GM19025 (cell line): ENCODE measurements at regions not wholly inside any gene's neighbourhood (a gene's known extent, or its start where the extent isn't known, plus 50 kb on each side); places are given as distances from the start of the nearest gene placed in this dataset.

ENCODE experiments used
- ATAC-seq: cut with Tn5 transposase; IDR thresholded peaks from one replicate; pipeline ENCODE4 v1.9.1; 2021; ENCODE audit warnings: mild to moderate bottlenecking, low read depth, moderate library complexity; ENCODE audit not compliant: unreplicated experiment

- ATAC-seq: no peak
These were observed 83.9 kb upstream of the MSX1 start for GRCh38 chr4:4775493-4776004.

GRCh38 chr4:4772534-4772933 lies 86.9 kb upstream of the MSX1 start:
- ATAC-seq: no peak

- ATAC-seq: no peak
These were observed 88.3 kb upstream of the MSX1 start for GRCh38 chr4:4771160-4771559.

GRCh38 chr4:4770610-4771009 lies 88.9 kb upstream of the MSX1 start:
- ATAC-seq: no peak

DNA sequence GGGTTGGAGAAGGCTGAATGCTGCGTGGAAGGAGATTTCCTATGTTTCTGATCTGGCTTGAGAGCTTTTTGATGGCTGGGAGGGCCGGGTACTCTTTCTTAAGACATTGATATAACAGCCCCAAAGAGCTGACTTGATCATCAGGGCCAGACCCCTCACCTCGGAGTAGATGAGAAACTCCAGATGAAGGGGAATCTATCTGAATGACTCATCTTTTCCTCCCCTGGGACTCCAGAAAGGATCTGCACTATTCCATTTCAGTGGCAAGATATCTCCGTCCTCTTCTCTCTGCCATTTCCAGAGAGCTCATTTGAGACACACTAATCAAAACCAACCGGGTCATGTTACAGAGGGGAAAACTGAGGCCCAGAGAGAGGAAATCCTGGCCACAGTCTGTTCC lies 92.9 kb upstream of the MSX1 start:
- ATAC-seq: no peak

DNA sequence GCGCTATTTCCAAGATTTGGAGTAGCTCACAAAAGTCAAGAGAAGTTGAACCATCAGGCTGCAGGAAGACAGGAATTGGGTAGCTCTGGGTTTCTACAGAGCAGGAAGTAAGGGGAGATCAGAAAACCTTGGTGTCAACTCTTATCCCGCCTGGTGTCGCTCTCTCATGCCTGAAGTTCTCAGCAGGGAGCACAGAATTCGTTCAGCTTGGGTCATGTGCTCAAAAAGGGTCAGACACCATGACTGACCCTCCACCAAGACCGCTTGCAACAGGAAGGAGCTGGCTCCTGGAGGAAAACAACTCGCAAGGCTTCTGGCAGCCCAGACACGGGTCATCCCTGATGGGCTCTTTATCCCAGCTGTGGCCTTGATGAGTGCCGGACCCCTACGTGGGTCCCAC lies 93.7 kb upstream of the MSX1 start:
- no peak for ATAC-seq

DNA sequence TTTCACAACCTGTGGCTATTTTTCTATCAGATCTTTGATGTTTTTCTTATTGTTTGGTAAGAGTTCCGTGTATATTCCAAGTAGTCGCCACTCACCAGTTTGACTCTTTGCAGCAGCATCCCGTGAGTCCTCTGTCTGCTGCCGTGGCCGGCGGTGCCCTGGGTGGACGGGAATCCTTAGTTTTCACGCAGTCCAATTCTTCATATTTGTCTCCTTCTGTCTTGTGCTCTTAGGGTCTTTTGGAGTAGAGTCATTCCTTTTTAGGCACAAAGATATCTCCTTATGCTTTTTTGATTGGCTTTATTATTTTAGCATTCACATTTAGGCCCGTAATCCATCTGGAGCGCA lies 94.9 kb upstream of the MSX1 start:
- ATAC-seq: no peak

GRCh38 chr4:4763822-4764557 lies 95.5 kb upstream of the MSX1 start:
- no peak for ATAC-seq

- ATAC-seq: peak; percentile 78
These were observed 96.3 kb upstream of the MSX1 start for GRCh38 chr4:4762909-4763821.

DNA sequence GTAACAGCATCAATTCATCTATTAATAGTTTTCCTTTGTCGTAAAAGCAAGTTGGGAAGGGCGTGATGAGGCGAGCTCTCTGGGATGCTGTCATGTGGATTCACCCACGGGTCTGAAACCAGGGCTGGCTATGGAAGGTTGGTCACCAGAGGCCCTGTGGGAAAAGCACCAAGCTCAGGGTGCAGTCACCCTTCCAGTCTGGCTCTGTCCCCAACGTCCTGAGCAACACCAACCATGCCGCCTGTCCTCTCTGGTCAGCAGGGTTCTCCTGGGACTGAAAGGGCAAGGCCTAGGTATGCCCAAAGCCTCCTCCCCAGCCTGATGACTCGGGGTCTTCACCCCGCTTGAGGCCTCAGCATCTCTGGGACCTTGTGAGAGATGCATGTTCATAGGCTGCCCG lies 97.2 kb upstream of the MSX1 start:
- no peak for ATAC-seq

GRCh38 chr4:4761128-4761982 lies 98.1 kb upstream of the MSX1 start:
- ATAC-seq: no peak

DNA sequence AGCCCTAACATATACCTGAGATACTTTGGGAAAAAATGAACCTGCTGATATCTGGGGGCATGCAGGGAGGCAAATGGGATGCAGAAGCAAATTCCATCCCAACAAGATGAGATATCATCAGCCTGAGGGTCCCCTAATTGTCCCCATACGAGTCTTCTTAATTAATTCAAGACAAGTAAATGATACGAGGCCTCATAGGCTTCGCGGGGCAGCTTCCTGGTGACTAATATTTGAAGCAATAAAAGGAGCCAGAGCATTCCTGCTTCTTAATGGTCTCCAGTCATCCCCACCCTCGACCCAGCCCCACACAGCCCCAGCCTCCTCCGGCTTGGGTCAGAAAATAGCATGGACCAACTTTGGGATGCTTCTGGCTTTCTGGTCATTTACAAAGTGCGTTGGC lies 99.6 kb upstream of the MSX1 start:
- no peak for ATAC-seq

DNA sequence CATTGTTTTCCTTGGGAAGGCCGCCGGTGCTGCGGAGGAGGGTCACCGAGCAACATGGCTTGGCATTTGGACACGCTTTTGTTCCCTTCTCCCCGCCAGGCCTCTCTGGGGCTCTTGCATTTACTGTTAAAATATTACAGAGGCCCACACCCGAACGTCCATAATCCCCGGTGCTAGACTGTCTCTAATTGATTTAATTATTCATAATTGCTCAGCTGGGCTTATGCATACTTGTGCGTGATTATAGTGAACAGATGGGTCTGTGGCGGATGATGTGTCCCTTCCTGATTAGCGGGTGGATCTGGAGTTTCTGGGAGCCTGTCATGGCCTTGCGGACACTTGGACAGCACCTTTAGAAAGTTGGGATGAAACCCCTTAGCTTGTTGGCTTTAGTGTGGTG lies 100.2 kb upstream of the MSX1 start:
- ATAC-seq: no peak

- ATAC-seq: peak; percentile 39
These were observed 100.8 kb upstream of the MSX1 start for GRCh38 chr4:4758681-4759080.

GRCh38 chr4:4755306-4755705 lies 104.2 kb upstream of the MSX1 start:
- ATAC-seq: no peak

DNA sequence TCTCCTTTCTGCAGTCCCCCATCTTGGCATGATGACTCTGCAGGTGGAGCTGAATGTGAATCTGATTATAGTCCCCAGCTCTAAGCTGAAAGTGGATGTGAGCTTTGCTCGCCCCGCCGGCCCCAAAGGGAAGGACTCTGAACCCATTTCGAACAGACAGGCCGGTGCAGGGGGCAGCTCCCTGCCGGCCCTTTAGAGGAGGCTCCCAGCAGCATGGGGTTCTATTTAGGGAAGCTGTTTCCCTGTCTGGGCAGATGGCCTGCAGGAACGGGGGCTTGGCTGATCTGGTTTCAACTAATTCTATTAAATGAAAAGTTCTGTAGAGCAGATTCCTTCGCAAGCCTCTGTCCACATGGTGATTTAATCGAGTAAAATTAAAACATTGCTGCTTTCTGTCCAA lies 104.8 kb upstream of the MSX1 start:
- ATAC-seq: no peak

- no peak for ATAC-seq
These were observed 105.8 kb upstream of the MSX1 start for GRCh38 chr4:4753643-4754042.

DNA sequence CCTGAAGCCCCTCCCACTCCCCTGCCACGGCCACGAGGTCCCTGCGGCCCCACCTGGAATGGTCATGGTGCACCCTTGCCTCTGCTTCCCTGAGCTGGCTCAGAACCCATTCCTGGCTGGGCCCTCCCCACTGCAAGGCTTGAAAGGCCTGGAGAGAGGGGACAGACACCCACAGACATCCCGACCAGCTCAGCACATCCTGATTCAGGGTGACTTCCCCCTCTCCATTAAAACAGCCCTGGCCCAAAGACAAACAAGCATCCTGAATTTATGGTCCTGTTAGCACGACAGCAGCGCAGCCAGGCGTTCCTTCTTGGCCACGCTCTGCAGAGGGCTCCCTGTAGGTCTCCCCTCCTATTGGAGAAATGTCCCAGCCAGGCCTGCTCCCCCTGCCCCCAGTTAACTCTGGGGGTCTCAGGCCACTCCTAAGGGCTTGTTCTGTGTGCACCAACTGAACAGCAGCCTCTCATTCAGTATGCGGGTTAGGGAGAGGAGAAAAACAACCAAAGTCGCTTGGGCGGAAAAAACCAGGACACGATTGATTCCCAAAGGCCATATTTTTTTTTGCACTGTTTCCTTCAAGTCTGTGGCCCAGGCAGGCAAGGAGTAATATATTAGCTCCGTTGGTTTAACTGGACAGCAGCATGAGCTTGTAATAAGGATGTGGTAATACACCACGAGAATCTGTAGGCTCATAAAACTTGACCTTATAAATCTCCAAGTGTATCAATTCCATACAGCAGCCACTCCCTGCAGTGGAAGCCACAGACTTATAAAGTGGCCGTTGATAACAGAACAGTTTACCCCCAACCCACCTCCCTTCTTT lies 106.7 kb upstream of the MSX1 start:
- no peak for ATAC-seq

DNA sequence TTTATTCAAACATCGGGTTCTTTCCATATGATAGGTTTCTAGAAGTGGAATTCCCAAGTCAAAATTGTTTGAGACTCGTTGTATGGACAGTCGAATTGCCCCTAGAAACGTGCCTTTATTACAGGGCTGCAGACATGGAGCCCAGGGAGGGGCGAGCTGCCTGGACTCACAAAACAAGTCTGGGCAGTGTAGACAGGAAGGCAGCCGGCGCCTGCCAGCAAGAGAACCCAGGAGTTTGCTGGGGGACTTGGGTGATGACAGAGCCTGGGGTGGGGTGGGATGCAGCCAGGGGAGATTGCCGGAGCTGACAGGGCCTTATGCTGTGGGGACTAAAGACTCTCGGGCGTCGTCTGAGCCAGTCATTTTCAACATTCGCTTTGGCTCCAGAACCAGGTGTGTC lies 107.4 kb upstream of the MSX1 start:
- no peak for ATAC-seq

DNA sequence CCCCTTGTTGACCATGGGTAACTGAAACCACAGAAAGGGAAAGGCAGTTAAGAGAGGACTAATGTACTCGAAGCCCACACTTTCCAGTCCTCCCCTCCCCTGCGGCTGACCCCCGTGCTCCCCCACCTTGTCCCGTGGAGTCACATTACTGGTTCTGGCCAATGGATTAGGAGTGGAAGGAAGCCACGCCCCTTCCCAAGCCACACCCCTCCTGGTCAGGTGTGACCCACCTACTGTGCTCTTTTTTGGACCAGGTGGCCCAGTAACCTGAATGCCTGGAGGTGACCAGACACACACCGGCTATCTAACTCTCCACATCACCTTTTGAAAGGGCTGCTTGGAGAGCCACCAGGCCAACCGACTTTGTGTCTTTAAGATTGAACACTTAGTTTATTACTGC lies 109.3 kb upstream of the MSX1 start:
- ATAC-seq: no peak
